Activated CD8-positive, alpha-beta memory T cell treated with anti-CD3 and anti-CD28 coated beads, Interleukin-2, amount 50 U/mL, for 48 hours (primary cell): ENCODE measurements at regions not wholly inside any gene's neighbourhood (a gene's known extent, or its start where the extent isn't known, plus 50 kb on each side); places are given as distances from the start of the nearest gene placed in this dataset.

Experiments used
- DNase-seq: peaks from one replicate; pipeline ENCODE4 v3.0.0-alpha.2; 2020

DNA sequence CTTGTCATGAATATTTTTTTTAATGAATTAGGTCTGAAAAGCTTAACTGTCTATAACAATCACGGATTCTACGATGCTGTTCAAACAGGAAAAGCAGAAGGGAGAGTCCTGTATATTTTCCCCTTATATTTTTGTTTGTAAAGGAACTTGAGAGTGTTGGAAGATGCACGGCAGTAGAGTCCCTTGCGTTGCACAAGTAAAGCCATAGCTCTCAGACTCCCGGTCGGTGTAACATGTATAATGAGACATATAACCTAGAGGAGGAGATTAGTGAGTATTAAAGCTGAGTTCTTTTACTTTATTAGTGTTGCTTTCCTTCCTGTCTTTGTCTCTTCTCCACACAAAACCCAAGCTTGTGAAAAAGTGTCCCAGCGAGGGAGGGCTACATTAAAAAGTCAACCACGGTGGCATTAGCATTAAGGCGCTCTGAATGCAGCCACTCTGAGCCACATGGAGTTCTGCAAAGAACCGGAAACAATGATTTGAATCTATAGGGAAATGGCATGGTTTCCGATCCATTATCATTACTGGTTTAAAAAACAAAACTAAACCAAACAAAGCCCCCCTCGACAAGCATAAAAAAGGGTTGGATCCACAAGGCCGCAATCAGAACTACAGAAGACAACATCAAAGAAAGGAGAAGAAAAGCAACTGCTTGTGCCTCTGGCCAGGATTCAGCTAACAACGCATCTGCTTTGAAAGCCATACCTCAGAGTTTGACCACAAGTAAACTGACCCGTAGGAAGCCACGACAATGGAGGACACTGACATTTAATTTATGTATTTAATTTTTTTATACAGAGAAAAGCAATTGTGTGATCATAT, 356.8 kb downstream of the LMO4 start:
- no peak for DNase-seq

DNA sequence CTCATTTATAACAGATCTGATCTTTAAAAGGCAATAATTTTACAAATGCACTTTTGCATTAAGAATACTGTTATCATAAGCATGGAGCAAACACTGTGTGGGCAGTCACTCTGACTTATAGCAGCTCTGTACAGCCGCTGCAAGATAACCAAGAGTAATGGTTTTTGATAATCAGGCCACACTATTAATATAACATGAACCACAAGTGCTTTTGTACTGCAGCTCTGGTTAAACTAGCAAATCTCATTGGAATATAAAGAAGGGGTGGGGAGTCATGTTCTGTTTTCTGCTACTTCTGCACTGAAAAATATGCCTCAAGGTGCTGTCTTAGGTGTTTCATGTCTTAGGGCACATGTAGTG, 357.4 kb downstream of the LMO4 start:
- DNase-seq, result no peak

GRCh38 chr1:87686671-87687070, 358.0 kb downstream of the LMO4 start:
- no peak for DNase-seq

DNA sequence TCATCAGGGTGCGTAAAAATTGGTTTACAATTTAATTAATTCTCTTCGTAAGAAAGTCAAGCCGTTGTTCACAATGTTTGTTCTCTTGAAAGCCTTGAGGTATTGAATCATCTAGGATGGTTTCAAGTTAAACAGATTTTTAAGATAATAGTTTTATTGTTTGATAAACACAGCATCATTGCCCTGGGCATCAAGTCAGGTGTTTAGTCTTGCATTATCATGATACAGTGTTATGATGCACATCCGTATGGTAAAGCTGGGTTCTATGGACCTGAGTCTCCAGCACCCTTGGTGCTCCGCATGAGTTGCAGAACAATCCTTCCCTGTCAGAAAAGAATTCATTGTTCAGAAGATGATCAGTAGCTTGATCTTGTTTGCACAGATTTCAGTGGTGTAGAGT, 359.5 kb downstream of the LMO4 start:
- DNase-seq, result no peak

- no peak for DNase-seq
Measured at GRCh38 chr1:87689487-87689886, 360.8 kb downstream of the LMO4 start.

DNA sequence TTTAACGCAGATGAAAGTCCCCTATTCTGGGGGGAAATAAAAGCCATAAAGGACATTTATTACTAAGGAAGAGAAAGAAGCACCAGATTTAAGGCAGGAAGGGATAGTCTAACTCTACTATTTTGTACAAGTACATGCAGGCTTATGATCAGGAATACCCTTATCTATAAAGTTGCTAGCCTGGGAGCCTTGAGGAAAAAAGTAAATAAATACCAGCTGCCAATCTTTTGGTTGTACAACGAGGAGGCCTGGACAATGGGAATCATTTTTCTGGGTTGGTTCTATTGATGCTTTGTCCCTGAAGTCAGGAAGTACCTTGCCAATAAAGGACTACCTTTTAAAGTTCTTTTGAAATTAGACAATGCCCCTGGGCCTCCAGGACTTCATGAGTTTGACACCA, 367.8 kb downstream of the LMO4 start:
- no peak for DNase-seq

- DNase-seq, result no peak
Measured at GRCh38 chr1:87702455-87702854, 373.8 kb downstream of the LMO4 start.

GRCh38 chr1:87705233-87705632, 376.6 kb downstream of the LMO4 start:
- no peak for DNase-seq

- DNase-seq, result no peak
Measured at GRCh38 chr1:87706203-87706602, 377.5 kb downstream of the LMO4 start.

DNA sequence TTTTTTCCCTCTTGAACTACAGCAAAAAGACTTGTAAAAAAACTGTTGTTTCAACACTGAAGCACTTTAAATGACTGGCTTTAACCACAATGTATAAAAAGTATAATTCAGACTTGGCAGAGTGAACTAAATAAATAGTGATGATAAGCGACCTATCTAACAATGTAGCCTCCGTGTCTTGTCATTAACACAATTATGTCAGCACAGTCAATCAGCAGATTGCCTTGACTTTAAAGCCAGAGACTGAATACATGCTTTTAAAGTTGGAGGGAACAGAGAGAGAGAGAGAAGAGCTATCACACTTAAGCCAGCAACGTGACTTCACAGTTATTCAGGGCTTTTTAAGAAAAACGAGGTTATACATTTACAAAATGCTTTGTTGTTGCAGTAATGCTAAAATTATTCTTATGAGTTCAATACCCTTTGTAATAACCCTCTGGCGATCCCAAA, 378.1 kb downstream of the LMO4 start:
- DNase-seq, result no peak

DNA sequence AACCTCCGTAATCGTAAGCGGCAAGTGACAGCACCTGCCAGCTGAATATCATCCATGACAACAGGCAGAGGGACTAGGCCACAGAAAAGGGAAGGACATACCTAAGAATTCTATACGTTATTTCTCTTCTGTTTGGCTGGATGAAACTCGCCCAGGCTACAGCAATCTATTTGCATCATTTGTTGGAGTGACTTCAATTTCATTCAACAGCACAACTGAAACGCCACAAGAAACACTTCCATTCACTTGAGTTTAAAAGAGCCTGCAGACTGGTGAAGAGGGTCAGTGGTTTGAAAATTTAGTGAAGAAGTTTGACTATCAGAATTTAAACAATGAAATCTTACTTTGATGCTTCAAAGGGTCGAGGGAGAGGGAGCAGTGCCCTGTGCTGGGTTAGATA, 378.7 kb downstream of the LMO4 start:
- DNase-seq, result no peak

DNA sequence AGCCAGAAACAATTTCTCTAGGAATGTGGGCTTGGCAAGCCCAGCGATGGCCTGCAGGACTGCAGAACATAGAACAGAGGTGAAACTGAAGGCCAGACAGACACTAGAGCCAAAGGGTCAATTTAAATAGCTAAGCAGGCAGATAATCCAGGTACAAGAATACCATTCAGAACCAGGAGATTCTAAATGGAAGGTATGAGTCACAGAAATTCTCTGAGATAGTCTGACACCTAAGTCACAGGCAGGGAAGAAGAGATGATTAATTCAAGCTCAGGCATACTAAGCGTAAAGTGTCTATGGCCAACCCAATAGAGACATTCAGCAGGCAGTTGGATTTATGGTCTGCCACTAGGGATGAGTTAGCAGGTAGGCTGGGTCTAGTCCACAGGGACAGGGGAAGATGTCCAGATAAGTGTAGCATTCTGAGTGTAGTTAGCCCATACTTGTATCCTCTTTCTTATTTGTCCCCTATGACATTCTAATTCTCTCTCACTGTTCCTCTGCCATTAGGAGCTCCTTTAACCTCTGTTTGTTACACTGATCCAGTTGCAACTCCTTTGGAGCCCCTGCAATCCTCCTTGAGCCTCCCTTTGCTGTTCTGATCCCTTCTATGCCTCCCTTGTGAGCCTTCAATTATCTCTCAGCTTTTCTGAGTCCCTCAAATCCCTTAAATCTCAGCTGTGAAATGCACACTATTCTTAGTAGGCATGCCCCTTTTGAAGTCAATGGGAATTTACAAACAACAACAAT, 383.8 kb downstream of the LMO4 start:
- DNase-seq, result no peak

- no peak for DNase-seq
Measured at GRCh38 chr1:87714278-87714677, 385.6 kb downstream of the LMO4 start.

- no peak for DNase-seq
Measured at GRCh38 chr1:87715052-87715451, 386.4 kb downstream of the LMO4 start.

DNA sequence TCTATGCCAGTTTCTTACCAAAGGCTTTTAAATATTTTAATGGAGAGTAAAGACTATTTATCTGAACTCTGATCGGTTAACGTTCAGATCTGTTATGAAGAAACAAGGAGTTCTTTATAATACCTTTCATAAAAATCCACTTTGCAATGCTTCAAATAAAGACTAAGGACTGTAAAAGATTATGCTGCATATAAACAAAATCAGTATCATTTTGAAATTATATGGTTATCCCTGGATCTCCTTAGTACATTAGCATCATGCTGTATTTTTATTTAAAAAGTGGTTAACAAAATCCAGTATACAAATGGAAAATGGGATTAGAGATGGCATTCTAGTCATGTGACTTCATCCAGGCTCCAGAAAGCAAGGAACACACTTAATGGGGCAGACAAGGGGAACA, 386.8 kb downstream of the LMO4 start:
- DNase-seq, result no peak

DNA sequence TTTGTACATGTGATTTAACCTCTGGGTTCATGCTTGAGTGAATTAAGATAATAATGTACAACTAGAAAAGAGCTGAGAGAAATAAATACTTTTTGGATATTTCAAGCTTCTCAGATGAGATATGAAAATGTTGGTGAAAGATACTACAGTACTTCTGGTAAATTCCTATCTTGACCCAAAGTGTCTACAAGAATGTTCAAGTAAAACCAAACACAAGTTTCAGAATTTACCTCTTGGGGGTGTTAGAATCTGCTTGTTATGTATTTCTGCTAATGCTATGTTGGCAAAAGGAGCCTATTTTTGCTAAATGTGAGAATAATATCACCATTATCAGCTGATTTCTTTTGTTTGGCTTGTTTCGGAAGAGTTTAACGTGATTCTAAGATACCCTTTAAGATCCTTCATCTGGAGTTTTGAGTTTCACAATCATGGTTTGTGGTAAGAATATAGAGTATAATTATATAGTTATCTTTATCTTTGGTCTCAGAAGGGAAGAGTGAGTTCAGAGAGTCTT, 388.5 kb downstream of the LMO4 start:
- no peak for DNase-seq

- no peak for DNase-seq
Measured at GRCh38 chr1:87718241-87718950, 389.7 kb downstream of the LMO4 start.

DNA sequence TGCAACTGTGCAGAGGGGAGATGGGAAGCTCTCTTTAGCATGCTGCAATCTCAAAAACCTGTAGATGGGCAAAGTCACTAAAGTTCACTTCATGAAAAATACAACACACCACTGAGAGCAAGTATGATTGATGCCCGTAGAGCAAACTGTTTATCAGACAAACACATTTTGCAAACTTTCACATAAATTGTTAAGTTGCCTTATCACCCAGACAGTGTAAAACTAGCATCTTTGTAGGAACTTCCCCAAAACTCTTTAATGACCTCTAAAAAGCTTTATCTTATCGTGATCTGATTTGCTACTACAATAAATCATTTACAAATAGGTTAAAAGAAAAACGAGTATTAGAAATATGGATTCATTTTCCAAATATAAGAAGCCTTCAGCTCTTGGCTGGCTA, 391.0 kb downstream of the LMO4 start:
- DNase-seq, result no peak

DNA sequence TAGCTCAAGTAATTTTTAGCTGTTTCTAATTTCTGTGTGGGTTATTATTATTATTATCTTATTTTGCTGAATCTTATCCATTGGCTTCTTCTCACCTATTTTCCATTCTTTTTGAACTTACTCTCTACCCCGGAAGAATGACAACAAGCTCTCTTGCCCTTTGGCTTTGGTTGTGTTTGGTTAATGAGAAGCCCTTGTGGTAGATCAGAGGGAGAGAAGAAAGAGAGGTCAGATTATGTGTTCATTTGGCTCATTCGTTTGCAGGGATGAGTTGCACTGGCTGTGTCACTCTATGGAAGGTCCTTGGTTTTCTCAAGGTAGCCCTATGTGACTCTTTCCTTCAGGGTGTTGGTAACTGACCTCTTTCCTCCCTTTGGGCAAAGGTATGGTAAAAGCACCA, 391.9 kb downstream of the LMO4 start:
- no peak for DNase-seq

DNA sequence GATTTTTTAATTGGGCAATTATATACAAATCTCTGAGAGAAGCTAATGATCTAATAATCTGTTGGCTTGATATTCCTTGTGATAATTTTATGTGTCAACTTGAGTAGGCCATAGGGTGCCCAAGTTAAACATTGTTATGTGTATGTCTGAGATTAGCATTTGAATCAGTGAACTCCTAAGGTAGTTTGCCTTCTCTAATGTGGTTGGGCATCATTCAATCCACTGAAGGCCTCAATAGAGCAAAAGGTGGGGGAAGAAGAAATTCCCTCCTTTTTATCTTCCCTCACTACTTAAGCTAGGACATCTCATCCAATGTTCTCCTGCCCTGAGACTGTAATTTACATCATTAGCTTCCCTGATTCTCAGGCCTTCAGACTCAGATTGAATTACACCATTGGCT, 394.5 kb downstream of the LMO4 start:
- no peak for DNase-seq

- no peak for DNase-seq
Measured at GRCh38 chr1:87728169-87728568, 399.5 kb downstream of the LMO4 start.

GRCh38 chr1:87730274-87731216, 401.9 kb downstream of the LMO4 start:
- DNase-seq, result no peak
